Cortex of kidney (tissue), 1 donor: ENCODE measurements at regions not wholly inside any gene's neighbourhood (a gene's known extent, or its start where the extent isn't known, plus 50 kb on each side); places are given as distances from the start of the nearest gene placed in this dataset.
"Not testable (repeated sequence)": the region's sequence is repeated elsewhere in the genome, so short reads cannot be mapped to it uniquely, and the experiment has no call there.

ENCODE experiments used
- DNase-seq: peaks from one replicate; lab custom pipeline; 2025; lab: John Stamatoyannopoulos, UW

DNA sequence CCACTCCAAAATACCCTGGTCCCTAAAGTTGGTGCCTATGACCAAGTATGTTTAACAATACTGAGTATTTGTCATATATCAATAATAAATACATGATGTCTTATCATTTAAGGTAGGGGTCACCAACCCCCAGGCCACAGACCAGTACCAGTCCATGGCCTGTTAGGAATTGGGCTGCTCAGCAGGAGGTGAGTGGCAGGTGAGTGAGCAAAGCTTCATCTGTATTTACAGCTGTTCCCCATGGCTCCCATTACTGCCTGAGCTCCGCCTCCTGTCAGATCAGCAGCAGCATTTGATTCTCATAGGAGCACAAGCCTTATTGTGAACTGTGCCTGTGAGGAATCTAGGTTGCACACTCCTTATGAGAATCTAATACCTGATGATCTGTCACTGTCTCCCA is 126.2 kb downstream of the HNRNPD start:
- no peak for DNase-seq

DNA sequence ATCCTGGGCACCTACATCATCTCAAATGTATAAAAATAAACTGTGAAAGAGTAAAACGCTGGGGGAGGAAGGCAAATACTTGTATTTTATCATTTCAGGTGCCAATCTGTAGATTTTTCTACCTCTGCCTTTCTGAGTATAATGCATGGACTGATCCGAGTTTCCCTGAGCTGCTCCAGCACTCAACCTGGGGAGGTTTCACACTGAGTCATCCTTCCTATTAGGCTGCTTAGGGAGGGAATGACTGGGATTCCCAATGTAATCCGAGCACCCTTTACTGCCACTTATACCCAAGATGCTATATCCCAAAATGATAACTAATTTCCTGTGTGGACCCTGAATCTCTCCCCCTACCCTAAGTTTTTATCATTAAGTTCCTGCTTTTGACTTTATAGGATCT is 126.6 kb downstream of the HNRNPD start:
- no peak for DNase-seq

DNA sequence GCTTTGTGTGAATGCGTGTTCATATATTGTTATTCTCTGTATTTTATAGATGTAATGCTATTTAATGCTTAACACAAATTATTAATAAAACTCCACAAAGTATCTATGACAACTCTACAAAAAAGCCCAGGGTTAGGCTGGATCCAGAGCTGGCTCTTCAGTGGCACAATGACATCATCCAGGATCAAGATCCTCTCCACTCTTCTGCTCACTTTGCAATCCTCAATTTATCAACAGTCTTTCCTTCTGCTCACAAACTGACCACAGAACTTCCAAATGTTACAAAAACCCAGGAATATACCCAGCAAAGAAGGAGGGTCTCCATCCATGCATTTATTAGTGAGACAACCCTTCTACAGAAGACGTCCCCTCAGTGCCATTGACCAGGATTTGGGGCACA is 132.3 kb downstream of the HNRNPD start:
- DNase-seq = no peak

DNA sequence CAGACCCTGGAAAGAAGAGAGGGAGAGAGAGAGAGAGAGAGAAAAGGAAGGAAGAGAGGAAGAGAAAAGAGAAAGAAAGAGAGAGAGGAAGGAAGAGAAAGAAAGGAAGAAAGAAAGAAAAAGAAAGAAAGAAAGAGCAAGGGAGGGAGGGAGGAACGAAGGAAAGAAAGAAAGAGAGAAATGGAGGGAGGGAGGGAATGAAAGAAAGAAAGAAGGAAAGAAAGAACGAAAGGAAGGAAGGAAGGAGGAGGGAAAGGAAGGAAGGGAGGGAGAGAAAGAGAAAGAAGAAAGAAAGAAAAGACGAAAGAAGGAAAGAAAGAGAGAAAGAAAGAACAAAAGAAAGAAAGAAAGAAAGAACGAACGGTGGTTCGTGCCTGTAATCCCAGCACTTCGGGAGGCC is 133.4 kb downstream of the HNRNPD start:
- no peak for DNase-seq

DNA sequence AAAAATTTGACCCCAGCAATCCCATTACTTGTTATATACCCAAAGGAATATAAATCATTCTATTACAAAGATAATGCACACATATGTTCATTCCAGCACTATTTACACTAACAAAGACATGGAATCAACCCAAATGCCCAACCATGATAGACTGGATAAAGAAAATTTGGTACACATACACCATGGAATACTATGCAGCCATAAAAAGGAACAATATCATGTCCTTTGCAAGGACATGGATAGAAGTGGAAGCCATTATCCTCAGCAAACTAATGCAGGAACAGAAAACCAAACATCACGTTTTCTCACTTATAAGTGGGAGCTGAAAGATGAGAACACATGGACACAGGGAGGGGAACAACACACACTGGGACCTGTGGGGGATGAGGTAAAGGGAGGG is 136.6 kb downstream of the HNRNPD start:
- not testable (repeated sequence) for DNase-seq

DNA sequence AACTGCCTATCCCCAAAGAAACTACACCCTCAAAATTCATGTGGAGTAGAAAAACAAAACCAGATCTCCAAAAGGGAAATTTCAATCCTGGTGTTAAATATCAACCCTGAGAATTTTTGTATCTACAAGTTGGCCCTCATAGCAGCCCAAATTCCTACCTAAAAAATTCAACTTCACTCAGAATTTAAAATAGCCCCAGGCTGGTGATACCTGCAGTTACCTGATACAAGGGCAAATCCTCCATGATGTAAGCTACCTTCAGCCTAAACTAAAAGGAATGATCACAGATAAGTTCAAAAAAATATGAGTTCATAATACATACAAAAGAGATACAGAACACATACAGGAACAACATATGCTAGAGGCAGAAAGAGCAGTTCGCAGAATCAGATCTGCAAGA is 138.4 kb downstream of the HNRNPD start:
- no peak for DNase-seq

DNA sequence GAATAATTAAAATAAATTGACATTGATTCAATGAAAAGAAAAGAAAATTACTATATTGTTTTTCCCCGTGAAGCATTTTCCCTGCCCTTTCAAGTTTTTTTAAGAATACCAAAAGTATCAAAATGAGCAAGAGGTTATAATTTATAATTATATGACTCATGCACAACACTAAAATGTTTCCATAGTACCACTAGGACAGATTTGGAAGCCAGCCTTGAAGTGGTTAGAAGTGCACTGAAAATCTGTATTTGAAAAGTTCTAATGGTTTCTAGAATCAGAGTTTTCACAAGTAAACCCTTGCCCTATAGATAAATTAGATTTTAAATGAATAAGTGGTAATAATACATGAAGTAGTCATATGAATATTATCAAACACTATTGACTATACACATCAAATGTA is 140.9 kb downstream of the HNRNPD start:
- no peak for DNase-seq

DNA sequence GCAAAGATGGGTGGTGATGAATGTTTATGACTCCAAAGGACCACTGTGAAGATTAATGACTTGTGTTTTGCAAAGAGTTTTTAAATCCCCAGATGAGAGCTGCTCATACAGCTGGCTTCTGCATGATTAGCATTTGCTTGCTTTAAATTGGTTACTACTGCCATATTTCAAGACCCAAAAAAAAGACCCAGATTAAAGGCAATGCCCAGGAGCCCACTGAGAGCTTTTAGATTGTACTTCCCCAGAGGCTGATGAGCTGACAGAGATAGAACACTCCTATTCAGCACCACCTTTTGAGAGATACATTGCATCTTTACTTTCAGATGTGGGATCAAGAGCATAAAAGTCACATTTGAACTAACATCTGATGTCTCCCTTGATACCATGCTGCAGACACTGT is 142.0 kb downstream of the HNRNPD start:
- no peak for DNase-seq

DNA sequence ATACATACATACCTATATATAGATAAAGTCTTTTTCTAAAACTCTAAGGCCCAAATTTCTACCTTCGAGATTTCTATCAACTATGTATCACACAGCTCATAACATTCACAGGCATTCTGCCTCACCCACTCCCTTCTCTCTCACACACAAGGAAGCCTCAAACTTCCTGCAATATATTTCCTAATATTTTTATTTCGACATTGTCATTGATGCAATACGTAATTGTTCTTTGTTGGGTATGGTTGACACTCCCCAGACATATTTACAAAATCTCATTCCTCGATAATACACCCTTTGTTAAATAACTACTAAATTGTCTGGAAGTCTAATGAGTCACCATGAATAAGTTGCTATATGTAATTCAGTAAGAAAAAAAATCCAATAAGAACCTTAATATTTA is 143.5 kb downstream of the HNRNPD start:
- no peak for DNase-seq

- no peak for DNase-seq
These were observed 148.8 kb downstream of the HNRNPD start for GRCh38 chr4:82225030-82225429.

GRCh38 chr4:82223715-82224114 is 150.1 kb downstream of the HNRNPD start:
- no peak for DNase-seq

- DNase-seq = no peak
These were observed 154.4 kb downstream of the HNRNPD start for GRCh38 chr4:82219346-82219745.

GRCh38 chr4:82217986-82218715 is 155.6 kb downstream of the HNRNPD start:
- no peak for DNase-seq

DNA sequence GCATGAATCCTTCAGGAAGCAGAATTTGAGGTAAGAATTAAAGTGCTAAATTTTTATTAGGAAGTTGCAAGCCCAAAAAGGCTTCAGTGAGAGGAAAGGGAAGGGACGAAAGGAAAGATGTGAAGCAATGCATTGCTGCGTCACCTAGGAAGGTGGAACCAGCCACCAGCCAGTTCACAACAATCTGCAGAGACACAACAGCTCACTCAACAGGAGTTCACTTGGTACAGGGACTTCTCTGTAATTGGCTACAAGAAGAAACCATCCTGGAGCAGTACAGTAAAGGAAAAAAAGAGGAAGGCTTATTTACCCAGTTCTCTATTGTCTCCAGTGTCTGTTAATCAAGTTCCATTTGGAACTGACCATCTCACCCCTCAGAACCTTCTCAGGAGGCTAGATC is 157.6 kb downstream of the HNRNPD start:
- no peak for DNase-seq

DNA sequence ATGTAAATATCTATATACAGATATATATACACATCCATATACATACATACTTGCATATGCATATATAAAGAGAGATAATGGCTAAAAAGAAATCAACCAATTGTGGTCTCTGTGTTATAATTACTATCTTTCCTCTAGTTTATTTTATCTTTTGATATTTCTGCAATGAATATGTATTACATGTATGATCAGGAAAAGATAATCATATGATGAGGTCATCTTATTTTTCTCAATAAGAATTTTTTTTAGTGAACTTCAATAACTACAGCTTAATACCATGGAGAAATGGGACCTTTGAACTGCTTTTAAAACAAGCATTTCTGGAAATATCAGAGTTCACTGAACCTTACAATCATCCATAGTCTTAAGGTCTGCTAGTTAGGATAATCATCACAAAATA is 158.0 kb downstream of the HNRNPD start:
- no peak for DNase-seq

DNA sequence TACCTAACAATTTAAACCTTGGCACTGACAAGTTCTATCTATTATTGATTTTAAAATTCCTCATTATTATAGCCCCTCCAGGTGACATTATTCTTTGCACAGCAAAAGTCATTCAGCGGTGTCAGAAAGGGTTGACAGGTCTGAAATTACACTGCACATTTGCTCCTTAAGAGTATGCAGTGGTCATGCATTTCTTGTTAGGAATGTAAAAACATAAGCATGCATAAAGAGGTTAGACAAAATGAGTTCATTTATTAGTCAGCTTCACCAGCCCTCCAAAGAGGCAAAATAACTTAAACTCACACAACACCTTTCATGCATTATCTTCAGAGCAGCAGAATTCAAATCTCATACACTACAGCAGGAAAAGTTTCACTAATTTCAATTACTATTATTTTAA is 158.8 kb downstream of the HNRNPD start:
- DNase-seq = no peak

DNA sequence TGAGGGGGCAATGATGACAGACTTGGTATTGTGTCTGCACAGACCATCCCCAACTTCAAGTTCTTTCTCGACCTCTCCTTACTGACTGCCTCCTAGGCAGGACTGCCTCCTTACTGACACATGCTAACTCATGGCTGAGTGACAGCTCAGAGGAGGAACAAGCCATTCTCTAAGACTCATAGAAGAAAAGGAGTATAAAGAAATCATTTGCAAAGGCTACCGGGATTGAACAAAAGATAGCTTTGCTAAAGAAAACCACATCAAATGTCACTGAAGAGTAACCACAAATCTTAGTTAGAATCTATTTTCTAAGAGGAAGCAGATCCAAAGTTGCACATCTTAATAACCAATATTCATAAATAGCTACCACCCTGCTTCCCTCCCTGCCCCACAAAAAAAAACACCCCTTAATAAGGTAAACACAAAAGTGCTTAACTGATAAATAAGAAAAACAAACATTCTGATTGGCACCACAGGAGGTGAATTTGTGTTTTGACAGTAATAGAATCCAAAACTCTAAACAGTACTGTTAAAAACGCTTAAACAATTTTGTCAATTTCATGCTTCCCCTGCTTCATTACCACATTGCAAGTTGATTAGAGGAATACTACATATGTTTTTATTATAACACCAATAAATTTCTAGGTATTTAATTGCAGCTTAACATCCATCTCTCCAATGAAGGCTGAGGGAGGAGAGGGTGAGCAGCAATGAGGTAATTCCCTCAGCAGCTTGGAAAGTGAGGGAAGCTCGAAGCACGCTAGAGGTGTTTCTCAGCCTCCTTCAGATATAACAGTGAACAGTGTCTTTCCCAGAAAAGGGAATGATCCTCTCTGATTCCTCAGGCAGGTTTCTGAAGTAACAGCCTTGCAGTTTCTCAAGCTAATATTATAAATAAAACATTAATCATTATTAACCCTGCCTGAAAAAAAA is 160.0 kb downstream of the HNRNPD start:
- DNase-seq = no peak

GRCh38 chr4:82201805-82202641 is 171.8 kb downstream of the HNRNPD start:
- no peak for DNase-seq

- DNase-seq = no peak
These were observed 172.5 kb downstream of the HNRNPD start for GRCh38 chr4:82201303-82201702.

DNA sequence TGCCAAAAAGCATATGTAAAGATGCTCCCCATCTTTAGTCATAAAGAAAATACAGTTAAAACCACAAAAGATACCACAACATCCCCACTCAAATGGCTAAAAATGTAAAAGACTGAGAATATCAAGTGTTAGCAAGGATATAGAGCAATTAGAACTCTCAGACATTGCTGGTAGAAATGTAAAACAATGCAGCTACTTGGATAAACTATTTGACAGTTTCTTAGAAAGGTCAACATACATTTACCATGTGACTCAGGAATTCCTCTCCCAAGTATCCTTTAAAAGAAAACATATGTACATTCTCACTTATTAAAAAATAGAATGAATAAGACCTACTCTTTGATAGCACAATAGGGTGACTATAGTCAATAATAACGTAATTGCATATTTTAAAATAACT is 173.7 kb downstream of the HNRNPD start:
- DNase-seq = no peak

DNA sequence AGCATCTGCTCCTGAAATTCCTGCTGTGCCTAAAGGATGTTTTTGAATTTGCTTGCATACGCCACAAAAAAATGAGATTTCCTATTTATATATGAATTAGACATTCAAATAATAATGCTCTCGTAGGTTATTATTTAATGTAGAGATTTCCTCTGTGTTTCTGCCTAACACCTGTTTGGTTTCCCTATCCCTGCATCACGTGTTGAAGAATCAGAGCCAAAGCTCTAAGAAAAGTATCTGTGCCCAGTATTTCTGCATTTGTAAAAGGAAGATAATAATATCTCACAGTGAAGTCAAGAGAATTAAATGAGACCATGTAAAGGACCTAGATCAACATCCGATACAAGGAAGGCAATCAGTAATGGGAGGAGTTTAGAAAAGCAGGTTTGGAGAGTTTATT is 179.5 kb downstream of the HNRNPD start:
- no peak for DNase-seq

- no peak for DNase-seq
These were observed 181.6 kb downstream of the HNRNPD start for GRCh38 chr4:82192017-82192673.
